SH-SY5Y (cell line): ENCODE measurements at regions not wholly inside any gene's neighbourhood (a gene's known extent, or its start where the extent isn't known, plus 50 kb on each side); places are given as distances from the start of the nearest gene placed in this dataset.

Source experiments
- GATA2 ChIP-seq: IDR thresholded peaks from 2 replicates; pipeline ENCODE4 v1.6.1; 2011; ENCODE audit warnings: mild to moderate bottlenecking, low read depth, low read length
- GATA3 ChIP-seq: IDR thresholded peaks from 2 replicates; pipeline ENCODE4 v1.6.1; 2011; ENCODE audit warnings: low read depth, mild to moderate bottlenecking, low read length, moderate library complexity

DNA sequence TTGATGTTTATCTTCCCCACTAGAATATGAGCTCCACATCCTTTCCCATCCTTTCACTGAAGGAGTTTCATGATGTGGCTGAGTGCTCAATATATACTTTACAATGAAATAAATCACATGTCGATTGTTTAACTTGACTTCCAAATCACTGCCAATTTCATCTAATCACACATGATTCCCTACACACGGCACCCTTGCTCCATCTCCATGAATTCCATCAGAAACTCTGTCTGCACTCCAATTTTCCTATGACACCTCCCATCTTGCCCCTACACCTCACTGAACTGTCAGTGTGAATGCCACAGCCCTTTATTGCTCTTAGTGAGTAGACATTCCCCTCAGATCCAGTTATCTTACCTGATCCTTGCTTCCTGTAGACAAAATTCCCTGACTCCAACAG is 366.0 kb downstream of the CMPK2 start:
- TF ChIP-seq GATA3, result no peak
- TF ChIP-seq GATA2, result no peak
